ENCODE measurements at regions not wholly inside any gene's neighbourhood (a gene's known extent, or its start where the extent isn't known, plus 50 kb on each side); places are given as distances from the start of the nearest gene placed in this dataset.

- H3K4me3 ChIP-seq = no peak overlapping the region
- H3K4me1 ChIP-seq = peaks cover 8 to 33% (median 24%) of the 10 kb centered on the region in 4 donors
- H3K27ac ChIP-seq (replicated peaks in 1 of 4) = no peak overlapping the region
- WGBS = 81% methylated on average over 4 of the region's 4 CpGs
- H3K36me3 ChIP-seq = no peaks in the 10 kb centered on the region
- H3K27me3 ChIP-seq = no peaks in the 10 kb centered on the region
- no peak for DNase-seq (ENCODE audit: extremely low spot score)
- TF ChIP-seq EP300 (IDR thresholded peaks at IDR 0.05) (no peak), CTCF (IDR thresholded peaks at IDR 0.05) (no peak), POLR2AphosphoS5 (IDR thresholded peaks at IDR 0.05) (no peak), POLR2A (IDR thresholded peaks at IDR 0.05; ENCODE audit: low read depth) (no peak)
- intact Hi-C loops (cut with DNase I) = no loop called here
- no peaks in the 10 kb centered on the region for H3K9me3 ChIP-seq
Measured at GRCh38 chr19:31957711-31958110, 387.7 kb upstream of the ZNF507 start.

GRCh38 chr19:31959527-31960018 is 385.8 kb upstream of the ZNF507 start:
- H3K27ac ChIP-seq (replicated peaks in 1 of 4) = no peak overlapping the region
- H3K27me3 ChIP-seq = no peaks in the 10 kb centered on the region
- H3K9me3 ChIP-seq = no peaks in the 10 kb centered on the region
- no peaks in the 10 kb centered on the region for H3K36me3 ChIP-seq
- intact Hi-C loops (cut with DNase I) = no loop called here
- H3K4me1 ChIP-seq = peaks cover 13 to 49% (median 37%) of the 10 kb centered on the region in 4 donors
- no peak overlapping the region for H3K4me3 ChIP-seq
- TF ChIP-seq EP300 (IDR thresholded peaks at IDR 0.05) (no peak), POLR2AphosphoS5 (IDR thresholded peaks at IDR 0.05) (no peak), CTCF (IDR thresholded peaks at IDR 0.05) (no peak), POLR2A (IDR thresholded peaks at IDR 0.05; ENCODE audit: low read depth) (no peak)
- no peak for DNase-seq (ENCODE audit: extremely low spot score)
- WGBS = 96% methylated on average over 15 of the region's 15 CpGs

GRCh38 chr19:31960474-31960873 is 384.9 kb upstream of the ZNF507 start:
- Histone ChIP-seq H3K27ac (replicated peaks in 1 of 4) (no peak overlapping the region), H3K4me3 (no peak overlapping the region), H3K4me1 (peaks cover 13 to 49% (median 37%) of the 10 kb centered on the region in 4 donors), H3K27me3 (no peaks in the 10 kb centered on the region), H3K36me3 (no peaks in the 10 kb centered on the region), H3K9me3 (no peaks in the 10 kb centered on the region)
- WGBS = 82% methylated on average over 6 of the region's 6 CpGs
- TF ChIP-seq CTCF (IDR thresholded peaks at IDR 0.05) (no peak), POLR2A (IDR thresholded peaks at IDR 0.05; ENCODE audit: low read depth) (no peak), POLR2AphosphoS5 (IDR thresholded peaks at IDR 0.05) (no peak), EP300 (IDR thresholded peaks at IDR 0.05) (no peak)
- intact Hi-C loops (cut with DNase I) = no loop called here
- DNase-seq (ENCODE audit: extremely low spot score) = no peak

GRCh38 chr19:31961191-31961590 is 384.2 kb upstream of the ZNF507 start:
- Histone ChIP-seq H3K9me3 (no peaks in the 10 kb centered on the region), H3K36me3 (no peaks in the 10 kb centered on the region), H3K4me1 (peaks cover 11 to 44% (median 35%) of the 10 kb centered on the region in 4 donors), H3K27me3 (no peaks in the 10 kb centered on the region), H3K27ac (replicated peaks in 1 of 4) (no peak overlapping the region), H3K4me3 (no peak overlapping the region)
- DNase-seq (ENCODE audit: extremely low spot score) = no peak
- no peak for TF ChIP-seq POLR2AphosphoS5 (IDR thresholded peaks at IDR 0.05)
- no peak for TF ChIP-seq POLR2A (IDR thresholded peaks at IDR 0.05; ENCODE audit: low read depth)
- no peak for TF ChIP-seq EP300 (IDR thresholded peaks at IDR 0.05)
- no peak for TF ChIP-seq CTCF (IDR thresholded peaks at IDR 0.05)
- WGBS = 43% methylated on average over 4 of the region's 4 CpGs
- intact Hi-C loops (cut with DNase I) = no loop called here

- Histone ChIP-seq H3K4me1 (peaks cover 9 to 42% (median 33%) of the 10 kb centered on the region in 4 donors), H3K27me3 (no peaks in the 10 kb centered on the region), H3K4me3 (no peak overlapping the region), H3K27ac (replicated peaks in 1 of 4) (no peak overlapping the region), H3K36me3 (no peaks in the 10 kb centered on the region), H3K9me3 (no peaks in the 10 kb centered on the region)
- DNase-seq (ENCODE audit: extremely low spot score) = no peak
- 24% methylated on average over 3 of the region's 3 CpGs for whole genome bisulfite sequencing
- TF ChIP-seq EP300 (IDR thresholded peaks at IDR 0.05) (no peak), POLR2A (IDR thresholded peaks at IDR 0.05; ENCODE audit: low read depth) (no peak), POLR2AphosphoS5 (IDR thresholded peaks at IDR 0.05) (no peak), CTCF (IDR thresholded peaks at IDR 0.05) (no peak)
- intact Hi-C loops (cut with DNase I) = no loop called here
Measured at GRCh38 chr19:31961667-31962066, 383.7 kb upstream of the ZNF507 start.

Data from esophagus muscularis mucosa (tissue), 4 donors.